ENCODE measurements at regions not wholly inside any gene's neighbourhood (a gene's known extent, or its start where the extent isn't known, plus 50 kb on each side); places are given as distances from the start of the nearest gene placed in this dataset.

GRCh38 chr3:38960042-38960622 is 91.6 kb downstream of the SCN11A start:
- H3K4me2 ChIP-seq (replicated peaks; ENCODE audit: low read depth, low read length, poor library complexity, severe bottlenecking): no peak overlapping the region
- no peak overlapping the region for H3K27ac Mint-ChIP-seq
- no peaks in the 10 kb centered on the region for H3K36me3 ChIP-seq (replicated peaks in 1 of 2; ENCODE audit: control extremely low read depth in 1 of 2, control insufficient read depth in 1 of 2, extremely low read depth in 1 of 2, insufficient read depth in 2 of 2, low read length in 1 of 2)
- no peaks in the 10 kb centered on the region for H3K4me1 Mint-ChIP-seq
- H3K4me3 ChIP-seq (ENCODE audit: control extremely low read depth in 1 of 5, extremely low read depth in 1 of 5, insufficient read depth in 1 of 5, low read depth in 2 of 5, low read length in 4 of 5): no peak overlapping the region
- 94% methylated on average over 7 of the region's 8 CpGs for WGBS (ENCODE audit: insufficient coverage)
- peaks cover 2% of the 10 kb centered on the region for H3K27me3 Mint-ChIP-seq
- H3K27me3 ChIP-seq (replicated peaks in 1 of 4; ENCODE audit: control extremely low read depth in 1 of 4, control insufficient read depth in 3 of 4, insufficient read depth in 4 of 4, low read length in 3 of 4): no peaks in the 10 kb centered on the region
- no peak overlapping the region for H3K4me3 Mint-ChIP-seq
- H3K79me2 ChIP-seq (ENCODE audit: control insufficient read depth, insufficient read depth, low read length): no peaks in the 10 kb centered on the region
- no peak overlapping the region for H3K27ac ChIP-seq (ENCODE audit: low read length in 2 of 2)
- no peak for DNase-seq
- intact Hi-C loops (cut with micrococcal nuclease): no loop called here
- no peak overlapping the region for H3K9ac ChIP-seq (ENCODE audit: low read length)
- no peak for ATAC-seq (ENCODE audit: low read depth)
- H3K4me1 ChIP-seq (ENCODE audit: control insufficient read depth in 2 of 2, insufficient read depth in 2 of 2, low read length in 2 of 2): no peaks in the 10 kb centered on the region
- no peak overlapping the region for H2AFZ ChIP-seq (ENCODE audit: insufficient read depth, low read depth, low read length, poor library complexity, severe bottlenecking)
- ChIA-PET POLR2A (no interaction called here), CTCF (interaction anchor here (1.1 to 2.6 kb wide), 4 partner anchors 11 to 438 kb away, joined by 3 to 10 read pairs (median 3); no protein-coding TSS in a partner anchor)
- no peaks in the 10 kb centered on the region for H3K9me3 Mint-ChIP-seq (ENCODE audit: insufficient read depth)
- H4K20me1 ChIP-seq (ENCODE audit: control insufficient read depth, insufficient read depth, low read length, poor library complexity, severe bottlenecking): no peaks in the 10 kb centered on the region
- no peak for TF ChIP-seq CTCF (IDR thresholded peaks at IDR 0.05)
- no peak for TF ChIP-seq EZH2 (IDR thresholded peaks at IDR 0.05; ENCODE audit: borderline replicate concordance, insufficient read depth, low read depth, low read length, poor library complexity, severe bottlenecking)
- H3K9me3 ChIP-seq (ENCODE audit: control extremely low read depth in 1 of 3, control insufficient read depth in 2 of 3, insufficient read depth in 1 of 3, low read length in 2 of 3): no peaks in the 10 kb centered on the region

GRCh38 chr3:38958026-38958720 is 93.6 kb downstream of the SCN11A start:
- H3K9me3 ChIP-seq (ENCODE audit: control extremely low read depth in 1 of 3, control insufficient read depth in 2 of 3, insufficient read depth in 1 of 3, low read length in 2 of 3): no peaks in the 10 kb centered on the region
- no peaks in the 10 kb centered on the region for H3K4me1 ChIP-seq (ENCODE audit: control insufficient read depth in 2 of 2, insufficient read depth in 2 of 2, low read length in 2 of 2)
- no peak overlapping the region for H3K4me3 ChIP-seq (ENCODE audit: control extremely low read depth in 1 of 5, extremely low read depth in 1 of 5, insufficient read depth in 1 of 5, low read depth in 2 of 5, low read length in 4 of 5)
- DNase-seq: no peak
- WGBS (ENCODE audit: insufficient coverage): 100% methylated on average over 1 of the region's 5 CpGs
- H3K4me2 ChIP-seq (replicated peaks; ENCODE audit: low read depth, low read length, poor library complexity, severe bottlenecking): no peak overlapping the region
- no peak for ATAC-seq (ENCODE audit: low read depth)
- Mint-ChIP-seq H3K4me1 (no peaks in the 10 kb centered on the region), H3K4me3 (no peak overlapping the region), H3K9me3 (ENCODE audit: insufficient read depth) (no peaks in the 10 kb centered on the region), H3K27ac (no peak overlapping the region), H3K27me3 (peaks cover 6% of the 10 kb centered on the region)
- H3K27me3 ChIP-seq (replicated peaks in 1 of 4; ENCODE audit: control extremely low read depth in 1 of 4, control insufficient read depth in 3 of 4, insufficient read depth in 4 of 4, low read length in 3 of 4): no peaks in the 10 kb centered on the region
- H2AFZ ChIP-seq (ENCODE audit: insufficient read depth, low read depth, low read length, poor library complexity, severe bottlenecking): no peak overlapping the region
- H3K79me2 ChIP-seq (ENCODE audit: control insufficient read depth, insufficient read depth, low read length): no peaks in the 10 kb centered on the region
- H3K36me3 ChIP-seq (replicated peaks in 1 of 2; ENCODE audit: control extremely low read depth in 1 of 2, control insufficient read depth in 1 of 2, extremely low read depth in 1 of 2, insufficient read depth in 2 of 2, low read length in 1 of 2): no peaks in the 10 kb centered on the region
- POLR2A ChIA-PET: no interaction called here
- intact Hi-C loops (cut with micrococcal nuclease): no loop called here
- CTCF ChIA-PET: interaction anchor here (1.0 kb wide), 1 partner anchor 11 kb away, joined by 3 read pairs; no protein-coding TSS in a partner anchor
- H4K20me1 ChIP-seq (ENCODE audit: control insufficient read depth, insufficient read depth, low read length, poor library complexity, severe bottlenecking): no peaks in the 10 kb centered on the region
- H3K27ac ChIP-seq (ENCODE audit: low read length in 2 of 2): no peak overlapping the region
- H3K9ac ChIP-seq (ENCODE audit: low read length): no peak overlapping the region
- TF ChIP-seq CTCF (IDR thresholded peaks at IDR 0.05): no peak
- TF ChIP-seq EZH2 (IDR thresholded peaks at IDR 0.05; ENCODE audit: borderline replicate concordance, insufficient read depth, low read depth, low read length, poor library complexity, severe bottlenecking): no peak

Data from B cell (primary cell).